ENCODE measurements at regions not wholly inside any gene's neighbourhood (a gene's known extent, or its start where the extent isn't known, plus 50 kb on each side); places are given as distances from the start of the nearest gene placed in this dataset.

DNA sequence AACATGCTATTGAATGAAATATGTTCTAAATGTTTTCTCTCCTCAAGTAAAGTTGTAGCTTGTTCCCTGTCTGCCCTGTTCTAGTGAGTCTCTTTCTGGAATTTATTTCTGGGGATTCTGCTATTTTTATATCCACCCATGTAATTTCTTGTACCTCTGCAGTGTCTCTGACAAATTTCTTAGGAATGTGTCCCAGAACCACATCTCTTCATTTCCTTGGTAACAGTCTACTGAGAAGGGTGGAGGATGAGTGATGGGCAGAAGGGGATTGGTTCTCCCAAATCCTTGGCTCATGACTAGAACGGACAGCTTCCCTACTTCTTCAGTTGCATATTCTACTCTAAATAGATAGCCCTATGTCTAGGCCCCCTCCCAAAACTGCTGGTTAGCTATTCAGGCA is 490.6 kb upstream of the LINC00305 start:
- Histone ChIP-seq H3K27ac (no peak overlapping the region), H3K79me2 (ENCODE audit: insufficient read depth, low read depth) (no peaks in the 10 kb centered on the region), H2AFZ (ENCODE audit: low read depth) (no peak overlapping the region), H3K9ac (no peak overlapping the region), H3K4me2 (no peak overlapping the region), H3K36me3 (ENCODE audit: insufficient read depth) (no peaks in the 10 kb centered on the region), H4K20me1 (ENCODE audit: insufficient read depth) (no peaks in the 10 kb centered on the region), H3K27me3 (ENCODE audit: insufficient read depth, low read depth) (no peaks in the 10 kb centered on the region), H3K4me3 (IDR thresholded peaks at IDR 0.05; ENCODE audit: insufficient read depth, low read depth, low read length) (no peak overlapping the region), H3K4me1 (ENCODE audit: low read depth, poor library complexity, severe bottlenecking) (no peaks in the 10 kb centered on the region)
- TF ChIP-seq, protein P1, sequence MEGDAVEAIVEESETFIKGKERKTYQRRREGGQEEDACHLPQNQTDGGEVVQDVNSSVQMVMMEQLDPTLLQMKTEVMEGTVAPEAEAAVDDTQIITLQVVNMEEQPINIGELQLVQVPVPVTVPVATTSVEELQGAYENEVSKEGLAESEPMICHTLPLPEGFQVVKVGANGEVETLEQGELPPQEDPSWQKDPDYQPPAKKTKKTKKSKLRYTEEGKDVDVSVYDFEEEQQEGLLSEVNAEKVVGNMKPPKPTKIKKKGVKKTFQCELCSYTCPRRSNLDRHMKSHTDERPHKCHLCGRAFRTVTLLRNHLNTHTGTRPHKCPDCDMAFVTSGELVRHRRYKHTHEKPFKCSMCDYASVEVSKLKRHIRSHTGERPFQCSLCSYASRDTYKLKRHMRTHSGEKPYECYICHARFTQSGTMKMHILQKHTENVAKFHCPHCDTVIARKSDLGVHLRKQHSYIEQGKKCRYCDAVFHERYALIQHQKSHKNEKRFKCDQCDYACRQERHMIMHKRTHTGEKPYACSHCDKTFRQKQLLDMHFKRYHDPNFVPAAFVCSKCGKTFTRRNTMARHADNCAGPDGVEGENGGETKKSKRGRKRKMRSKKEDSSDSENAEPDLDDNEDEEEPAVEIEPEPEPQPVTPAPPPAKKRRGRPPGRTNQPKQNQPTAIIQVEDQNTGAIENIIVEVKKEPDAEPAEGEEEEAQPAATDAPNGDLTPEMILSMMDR (conservative IDR thresholded peaks at IDR 0.05; ENCODE audit: low read depth, low read length): no peak

DNA sequence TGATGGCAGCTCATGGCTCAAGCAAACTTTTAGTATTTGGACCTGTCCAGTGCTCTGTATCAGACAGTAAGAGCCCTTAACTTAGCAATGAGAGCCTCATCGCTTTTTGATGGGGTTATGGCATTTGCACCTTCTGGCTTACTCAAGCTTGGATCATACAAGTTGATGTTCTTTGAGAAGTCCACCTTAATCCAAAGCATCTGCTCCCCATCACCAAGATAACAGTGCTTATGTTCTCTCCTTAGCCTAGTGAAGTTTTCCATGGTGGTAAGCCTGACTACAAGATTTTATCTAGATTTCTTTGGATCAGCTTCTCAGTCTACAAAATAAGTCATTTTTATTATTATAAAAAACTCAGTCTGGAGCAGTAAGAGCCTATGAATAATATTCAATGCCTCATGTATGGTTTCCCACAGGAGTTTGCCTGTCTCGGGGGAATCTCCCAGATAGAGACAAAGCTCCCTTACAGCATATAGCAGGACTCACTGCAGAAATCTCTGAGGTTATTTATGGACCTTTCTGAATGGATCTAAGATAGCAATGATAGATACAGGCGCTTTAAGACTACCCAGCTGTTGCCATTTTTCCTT is 472.2 kb upstream of the LINC00305 start:
- no peak overlapping the region for H3K9ac ChIP-seq
- no peaks in the 10 kb centered on the region for H3K79me2 ChIP-seq (ENCODE audit: insufficient read depth, low read depth)
- H3K4me1 ChIP-seq (ENCODE audit: low read depth, poor library complexity, severe bottlenecking): no peaks in the 10 kb centered on the region
- TF ChIP-seq, protein P1 (conservative IDR thresholded peaks at IDR 0.05; ENCODE audit: low read depth, low read length): no peak
- H4K20me1 ChIP-seq (ENCODE audit: insufficient read depth): no peaks in the 10 kb centered on the region
- H3K36me3 ChIP-seq (ENCODE audit: insufficient read depth): no peaks in the 10 kb centered on the region
- H3K4me2 ChIP-seq: no peak overlapping the region
- no peak overlapping the region for H3K4me3 ChIP-seq (IDR thresholded peaks at IDR 0.05; ENCODE audit: insufficient read depth, low read depth, low read length)
- no peak overlapping the region for H2AFZ ChIP-seq (ENCODE audit: low read depth)
- no peak overlapping the region for H3K27ac ChIP-seq
- no peaks in the 10 kb centered on the region for H3K27me3 ChIP-seq (ENCODE audit: insufficient read depth, low read depth)

DNA sequence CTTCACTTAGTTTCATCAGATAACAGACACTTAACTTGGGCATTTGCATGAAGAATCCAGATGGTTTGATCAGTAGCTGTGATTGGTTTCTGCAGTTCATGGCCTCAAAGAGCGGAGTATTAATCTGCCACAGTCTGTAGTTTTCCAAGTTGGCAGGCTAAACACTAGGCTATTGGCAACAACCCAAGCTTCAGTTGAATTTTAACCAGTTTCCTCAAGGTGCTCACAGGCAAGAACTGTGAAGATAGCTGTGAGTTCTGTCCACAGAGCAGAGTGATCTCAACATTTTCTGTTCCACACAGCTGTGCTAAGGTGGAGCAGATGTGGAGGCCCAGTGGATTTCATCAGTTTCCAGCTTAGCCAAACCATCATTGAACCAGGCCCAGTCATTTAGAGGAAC is 469.5 kb upstream of the LINC00305 start:
- Histone ChIP-seq H3K27me3 (ENCODE audit: insufficient read depth, low read depth) (no peaks in the 10 kb centered on the region), H3K4me2 (no peak overlapping the region), H3K4me3 (IDR thresholded peaks at IDR 0.05; ENCODE audit: insufficient read depth, low read depth, low read length) (no peak overlapping the region), H3K4me1 (ENCODE audit: low read depth, poor library complexity, severe bottlenecking) (no peaks in the 10 kb centered on the region), H3K36me3 (ENCODE audit: insufficient read depth) (no peaks in the 10 kb centered on the region), H4K20me1 (ENCODE audit: insufficient read depth) (no peaks in the 10 kb centered on the region), H3K79me2 (ENCODE audit: insufficient read depth, low read depth) (no peaks in the 10 kb centered on the region), H2AFZ (ENCODE audit: low read depth) (no peak overlapping the region), H3K27ac (no peak overlapping the region), H3K9ac (no peak overlapping the region)
- TF ChIP-seq, protein P1 (conservative IDR thresholded peaks at IDR 0.05; ENCODE audit: low read depth, low read length): no peak

DNA sequence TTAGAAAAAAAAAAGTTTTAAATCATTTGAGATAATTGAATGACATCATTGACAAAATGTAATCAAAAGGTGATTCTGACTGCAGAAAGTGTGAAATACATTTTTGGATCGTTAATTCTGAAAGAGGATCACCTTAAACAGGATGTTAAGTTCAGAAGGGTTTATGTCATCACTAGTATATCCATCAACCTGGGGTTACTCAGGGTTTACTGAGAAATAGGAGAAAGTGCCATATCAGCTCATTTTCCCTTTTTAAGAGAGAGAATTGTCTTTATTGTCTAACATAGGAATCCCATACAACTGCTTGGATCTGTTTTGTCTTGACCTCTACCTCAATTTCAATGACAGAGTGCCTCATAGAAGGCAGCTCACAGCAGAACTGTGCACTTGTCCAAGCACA is 466.1 kb upstream of the LINC00305 start:
- Histone ChIP-seq H4K20me1 (ENCODE audit: insufficient read depth) (no peaks in the 10 kb centered on the region), H3K27me3 (ENCODE audit: insufficient read depth, low read depth) (no peaks in the 10 kb centered on the region), H3K4me1 (ENCODE audit: low read depth, poor library complexity, severe bottlenecking) (no peaks in the 10 kb centered on the region), H3K4me3 (IDR thresholded peaks at IDR 0.05; ENCODE audit: insufficient read depth, low read depth, low read length) (no peak overlapping the region), H3K9ac (no peak overlapping the region), H3K4me2 (no peak overlapping the region), H3K27ac (no peak overlapping the region), H2AFZ (ENCODE audit: low read depth) (no peak overlapping the region), H3K36me3 (ENCODE audit: insufficient read depth) (no peaks in the 10 kb centered on the region), H3K79me2 (ENCODE audit: insufficient read depth, low read depth) (no peaks in the 10 kb centered on the region)
- TF ChIP-seq, protein P1 (conservative IDR thresholded peaks at IDR 0.05; ENCODE audit: low read depth, low read length): no peak

Data from KMS-11 (cell line).